HEK293 (cell line): ENCODE measurements at regions not wholly inside any gene's neighbourhood (a gene's known extent, or its start where the extent isn't known, plus 50 kb on each side); places are given as distances from the start of the nearest gene placed in this dataset.

Source experiments
- CTCF ChIA-PET: fragments of 350-600 bp; formaldehyde crosslinking; extraction: SDS; loops from one replicate; lab custom pipeline; 2021; ENCODE audit warnings: antibody characterized with exemption; lab: Yijun Ruan, JAX
- POLR2A ChIA-PET: fragments of 300-600 bp; formaldehyde crosslinking; extraction: SDS; loops from one replicate; lab custom pipeline; 2020; ENCODE audit warnings: antibody characterized with exemption, inconsistent platforms; lab: Yijun Ruan, JAX
- H3K27ac ChIP-seq: fragments of 200-500 bp; sonication (Bioruptor generic); 2 replicates; pipeline ENCODE4 v1.5.1; 2014; ENCODE audit warnings: low read depth, low read length, control low read depth, inconsistent platforms; ENCODE audit errors: extremely low read depth
- H3K36me3 ChIP-seq, 2 experiments: fragments of 200-500 bp in 1 of 2; sonication (Bioruptor generic) in 1 of 2; 1 replicate in 1 of 2; 2 replicates in 1 of 2; pipeline ENCODE4 v1.5.1; 2014 to 2017; ENCODE audit warnings: inconsistent platforms in 2 of 2, low read length in 2 of 2; ENCODE audit not compliant: control insufficient read depth in 2 of 2, insufficient read depth in 1 of 2
- H3K4me1 ChIP-seq: fragments of 200-500 bp; sonication (Bioruptor generic); 2 replicates; pipeline ENCODE4 v1.5.1; 2014; ENCODE audit warnings: mild to moderate bottlenecking, low read length, inconsistent platforms; ENCODE audit not compliant: control insufficient read depth, insufficient read depth
- H3K4me3 ChIP-seq: 2 replicates; pipeline ENCODE4 v1.5.1; 2011; ENCODE audit warnings: low read depth, mild to moderate bottlenecking, control low read depth, low read length, moderate library complexity
- H3K9me3 ChIP-seq: fragments of 200-500 bp; sonication (Bioruptor generic); 2 replicates; pipeline ENCODE4 v1.5.1; 2014; ENCODE audit warnings: low read depth, low read length, inconsistent platforms; ENCODE audit not compliant: control insufficient read depth, insufficient read depth
- BCL11A ChIP-seq: fragments of 450-650 bp; formaldehyde crosslinking; IDR thresholded peaks from 2 replicates; pipeline ENCODE4 v1.5.1; 2016; ENCODE audit warnings: low read depth, missing biosample characterization, missing genetic modification characterization
- KLF17 ChIP-seq: fragments of 450-650 bp; formaldehyde crosslinking; IDR thresholded peaks from 2 replicates; pipeline ENCODE4 v1.5.1; 2016; ENCODE audit warnings: missing biosample characterization, missing genetic modification characterization
- PRDM2 ChIP-seq: fragments of 450-650 bp; formaldehyde crosslinking; IDR thresholded peaks from 2 replicates; pipeline ENCODE4 v1.5.1; 2016; ENCODE audit warnings: missing biosample characterization, missing genetic modification characterization, borderline replicate concordance
- ZBTB21 ChIP-seq: fragments of 450-650 bp; formaldehyde crosslinking; IDR thresholded peaks from 2 replicates; pipeline ENCODE4 v1.5.1; 2017; ENCODE audit warnings: missing biosample characterization, missing genetic modification characterization
- ZBTB48 ChIP-seq: fragments of 450-650 bp; formaldehyde crosslinking; IDR thresholded peaks from 2 replicates; pipeline ENCODE4 v1.5.1; 2016; ENCODE audit warnings: missing biosample characterization, missing genetic modification characterization
- ZNF132 ChIP-seq: fragments of 450-650 bp; formaldehyde crosslinking; IDR thresholded peaks from 2 replicates; pipeline ENCODE4 v1.5.1; 2017; ENCODE audit warnings: missing biosample characterization, missing genetic modification characterization, borderline replicate concordance
- ZNF16 ChIP-seq: fragments of 450-650 bp; formaldehyde crosslinking; IDR thresholded peaks from 2 replicates; pipeline ENCODE4 v1.5.1; 2016; ENCODE audit warnings: low read depth, missing biosample characterization, missing genetic modification characterization
- ZNF292 ChIP-seq: fragments of 450-650 bp; formaldehyde crosslinking; IDR thresholded peaks from 2 replicates; pipeline ENCODE4 v1.5.1; 2016; ENCODE audit warnings: low read depth, missing biosample characterization, missing genetic modification characterization, borderline replicate concordance
- ZNF335 ChIP-seq: fragments of 450-650 bp; formaldehyde crosslinking; conservative IDR thresholded peaks from 2 replicates; pipeline ENCODE4 v1.5.1; 2016; ENCODE audit warnings: missing biosample characterization, missing genetic modification characterization
- ZNF341 ChIP-seq: fragments of 450-650 bp; formaldehyde crosslinking; IDR thresholded peaks from 2 replicates; pipeline ENCODE4; 2016; ENCODE audit warnings: low read depth, missing biosample characterization, missing genetic modification characterization
- ZNF391 ChIP-seq: fragments of 450-650 bp; formaldehyde crosslinking; IDR thresholded peaks from 2 replicates; pipeline ENCODE4 v1.5.1; 2016; ENCODE audit warnings: low read depth, missing biosample characterization, missing genetic modification characterization, borderline replicate concordance
- ZNF423 ChIP-seq: fragments of 450-650 bp; formaldehyde crosslinking; IDR thresholded peaks from 2 replicates; pipeline ENCODE4 v1.5.1; 2016; ENCODE audit warnings: missing biosample characterization, missing genetic modification characterization
- ZNF548 ChIP-seq: fragments of 450-650 bp; formaldehyde crosslinking; IDR thresholded peaks from 2 replicates; pipeline ENCODE4 v1.5.1; 2016; ENCODE audit warnings: missing biosample characterization, missing genetic modification characterization
- ZNF621 ChIP-seq: fragments of 450-650 bp; formaldehyde crosslinking; IDR thresholded peaks from 2 replicates; pipeline ENCODE4 v1.5.1; 2017; ENCODE audit warnings: missing biosample characterization, missing genetic modification characterization
- ZNF747 ChIP-seq: fragments of 450-650 bp; formaldehyde crosslinking; IDR thresholded peaks from 2 replicates; pipeline ENCODE4 v1.5.1; 2016; ENCODE audit warnings: missing biosample characterization, missing genetic modification characterization
- TF ChIP-seq, protein P1 (sequence below): fragments of 450-650 bp; formaldehyde crosslinking; IDR thresholded peaks from 2 replicates; pipeline ENCODE4 v1.5.1; 2016; ENCODE audit warnings: missing biosample characterization, missing genetic modification characterization

GRCh38 chr20:58150772-58151171 is 77.7 kb downstream of the ANKRD60 start:
- H3K4me3 ChIP-seq: no peak overlapping the region
- CTCF ChIA-PET: no interaction called here

GRCh38 chr20:58149437-58150091 is 78.9 kb downstream of the ANKRD60 start:
- no peaks in the 10 kb centered on the region for H3K4me1 ChIP-seq
- no peaks in the 10 kb centered on the region for H3K9me3 ChIP-seq
- CTCF ChIA-PET: no interaction called here
- H3K36me3 ChIP-seq: no peaks in the 10 kb centered on the region
- H3K27ac ChIP-seq: no peak overlapping the region
- TF ChIP-seq ZNF335 (tag by site-specific recombination) (no peak), ZNF16 (tag by site-specific recombination) (no peak), ZNF621 (tag by site-specific recombination) (no peak), KLF17 (no peak), ZNF341 (tag by site-specific recombination) (no peak), ZNF391 (tag by site-specific recombination) (no peak), ZNF292 (tag by site-specific recombination) (no peak), ZBTB48 (no peak), ZNF548 (tag by site-specific recombination) (no peak), ZNF423 (no peak), ZBTB21 (no peak), ZNF747 (no peak), BCL11A (tag by site-specific recombination) (no peak)
- TF ChIP-seq, protein P1, sequence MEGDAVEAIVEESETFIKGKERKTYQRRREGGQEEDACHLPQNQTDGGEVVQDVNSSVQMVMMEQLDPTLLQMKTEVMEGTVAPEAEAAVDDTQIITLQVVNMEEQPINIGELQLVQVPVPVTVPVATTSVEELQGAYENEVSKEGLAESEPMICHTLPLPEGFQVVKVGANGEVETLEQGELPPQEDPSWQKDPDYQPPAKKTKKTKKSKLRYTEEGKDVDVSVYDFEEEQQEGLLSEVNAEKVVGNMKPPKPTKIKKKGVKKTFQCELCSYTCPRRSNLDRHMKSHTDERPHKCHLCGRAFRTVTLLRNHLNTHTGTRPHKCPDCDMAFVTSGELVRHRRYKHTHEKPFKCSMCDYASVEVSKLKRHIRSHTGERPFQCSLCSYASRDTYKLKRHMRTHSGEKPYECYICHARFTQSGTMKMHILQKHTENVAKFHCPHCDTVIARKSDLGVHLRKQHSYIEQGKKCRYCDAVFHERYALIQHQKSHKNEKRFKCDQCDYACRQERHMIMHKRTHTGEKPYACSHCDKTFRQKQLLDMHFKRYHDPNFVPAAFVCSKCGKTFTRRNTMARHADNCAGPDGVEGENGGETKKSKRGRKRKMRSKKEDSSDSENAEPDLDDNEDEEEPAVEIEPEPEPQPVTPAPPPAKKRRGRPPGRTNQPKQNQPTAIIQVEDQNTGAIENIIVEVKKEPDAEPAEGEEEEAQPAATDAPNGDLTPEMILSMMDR (tag by site-specific recombination): no peak
- POLR2A ChIA-PET: no interaction called here
- no peak overlapping the region for H3K4me3 ChIP-seq

More at GRCh38 chr20:58150772-58151171, 77.7 kb downstream of the ANKRD60 start:
- TF ChIP-seq PRDM2 (tag by site-specific recombination) (no peak), ZNF132 (tag by site-specific recombination) (no peak)
- TF ChIP-seq, all 188 proteins: peak for 0
- H3K9me3 ChIP-seq: no peaks in the 10 kb centered on the region
- no peaks in the 10 kb centered on the region for H3K4me1 ChIP-seq
- no peak overlapping the region for H3K27ac ChIP-seq
- POLR2A ChIA-PET: no interaction called here
- H3K36me3 ChIP-seq: no peaks in the 10 kb centered on the region
